Mesenchymal stem cell (in vitro differentiated cells and primary cell): ENCODE measurements at regions not wholly inside any gene's neighbourhood (a gene's known extent, or its start where the extent isn't known, plus 50 kb on each side); places are given as distances from the start of the nearest gene placed in this dataset.

Experiments used
- DNase-seq: peaks from one replicate; pipeline ENCODE4 v3.0.0-alpha.2; 2013
- H2AFZ ChIP-seq: one replicate; pipeline ENCODE4 v1.6.1; 2013; ENCODE audit warnings: low read depth, mild to moderate bottlenecking, control low read depth, inconsistent platforms, low read length, moderate library complexity
- H2AK5ac ChIP-seq: 2 replicates; pipeline ENCODE4 v1.6.1; 2013; ENCODE audit warnings: low read length, moderate library complexity, mild to moderate bottlenecking, inconsistent platforms; ENCODE audit not compliant: severe bottlenecking
- H2BK120ac ChIP-seq: one replicate; pipeline ENCODE4 v1.6.1; 2013; ENCODE audit warnings: low read depth, mild to moderate bottlenecking, inconsistent platforms, low read length, moderate library complexity
- H2BK12ac ChIP-seq, 2 experiments: one replicate each; pipeline ENCODE4 v1.6.1; 2013; ENCODE audit warnings: inconsistent platforms in 2 of 2, low read length in 2 of 2, mild to moderate bottlenecking in 2 of 2, moderate library complexity in 2 of 2, control low read depth in 1 of 2
- H2BK15ac ChIP-seq: one replicate; pipeline ENCODE4 v1.6.1; 2013; ENCODE audit warnings: mild to moderate bottlenecking, low read depth, inconsistent platforms; ENCODE audit not compliant: poor library complexity, severe bottlenecking
- H2BK5ac ChIP-seq: 2 replicates; pipeline ENCODE4 v1.6.1; 2013; ENCODE audit warnings: low read depth, mild to moderate bottlenecking, low read length, control low read depth, inconsistent platforms; ENCODE audit not compliant: poor library complexity, severe bottlenecking
- H3K14ac ChIP-seq, 2 experiments: one replicate each; pipeline ENCODE4 v1.6.1; 2013; ENCODE audit warnings: inconsistent platforms in 2 of 2, low read length in 2 of 2, control low read depth in 1 of 2, mild to moderate bottlenecking in 1 of 2, moderate library complexity in 1 of 2
- H3K18ac ChIP-seq, 2 experiments: one replicate each; pipeline ENCODE4 v1.6.1; 2013; ENCODE audit warnings: inconsistent platforms in 2 of 2, low read length in 2 of 2, control low read depth in 1 of 2, low read depth in 1 of 2, mild to moderate bottlenecking in 1 of 2
- H3K23ac ChIP-seq, 2 experiments: one replicate each; pipeline ENCODE4 v1.6.1; 2013; ENCODE audit warnings: inconsistent platforms in 2 of 2, low read length in 2 of 2, mild to moderate bottlenecking in 2 of 2, moderate library complexity in 2 of 2, control low read depth in 1 of 2
- H3K27ac ChIP-seq: 2 replicates; pipeline ENCODE4 v1.5.1; 2013; ENCODE audit warnings: mild to moderate bottlenecking, moderate library complexity, low read length, control low read depth, inconsistent platforms; ENCODE audit not compliant: poor library complexity, severe bottlenecking
- H3K27me3 ChIP-seq, 2 experiments: 2 replicates each; pipeline versions ENCODE4 v1.6.1 to v1.7.0; 2013; ENCODE audit warnings: low read length in 2 of 2, mild to moderate bottlenecking in 2 of 2, moderate library complexity in 2 of 2, control low read depth in 1 of 2, inconsistent platforms in 1 of 2; ENCODE audit not compliant: control insufficient read depth in 1 of 2, insufficient read depth in 1 of 2
- H3K36me3 ChIP-seq, 2 experiments: 2 replicates each; pipeline versions ENCODE4 v1.6.1 to v1.7.0; 2013; ENCODE audit warnings: low read length in 2 of 2, control low read depth in 1 of 2, inconsistent platforms in 1 of 2, low read depth in 1 of 2, mild to moderate bottlenecking in 1 of 2; ENCODE audit not compliant: insufficient read depth in 2 of 2, control insufficient read depth in 1 of 2
- H3K4ac ChIP-seq, 2 experiments: one replicate each; pipeline ENCODE4 v1.6.1; 2013; ENCODE audit warnings: inconsistent platforms in 2 of 2, low read length in 2 of 2, mild to moderate bottlenecking in 2 of 2, moderate library complexity in 2 of 2, control low read depth in 1 of 2, low read depth in 1 of 2
- H3K4me1 ChIP-seq: 2 replicates; pipeline ENCODE4 v1.6.1; 2013; ENCODE audit warnings: low read depth, low read length, control low read depth; ENCODE audit not compliant: control insufficient read depth, insufficient read depth
- H3K4me2 ChIP-seq: 2 replicates; pipeline ENCODE4 v1.6.1; 2013; ENCODE audit warnings: low read length, mild to moderate bottlenecking, inconsistent platforms; ENCODE audit not compliant: poor library complexity, severe bottlenecking
- H3K4me3 ChIP-seq, 2 experiments: 2 replicates each; pipeline versions ENCODE4 v1.5.1 to v1.7.0; 2013; ENCODE audit warnings: low read length in 2 of 2, mild to moderate bottlenecking in 2 of 2, control low read depth in 1 of 2, low read depth in 1 of 2; ENCODE audit not compliant: insufficient read depth in 1 of 2
- H3K79me1 ChIP-seq: replicated peaks from 2 replicates; pipeline ENCODE4 v1.6.1; 2013; ENCODE audit warnings: mild to moderate bottlenecking, control low read depth, low read length, inconsistent platforms; ENCODE audit not compliant: poor library complexity, severe bottlenecking
- H3K9ac ChIP-seq: 2 replicates; pipeline ENCODE4 v1.7.0; 2013; ENCODE audit warnings: mild to moderate bottlenecking, low read length, moderate library complexity
- H3K9me3 ChIP-seq: 2 replicates; pipeline ENCODE4 v1.7.0; 2013; ENCODE audit warnings: mild to moderate bottlenecking, low read length; ENCODE audit not compliant: control insufficient read depth
- H4K8ac ChIP-seq: one replicate; pipeline ENCODE4 v1.6.1; 2013; ENCODE audit warnings: inconsistent platforms, mild to moderate bottlenecking, low read length, moderate library complexity
- H4K91ac ChIP-seq: one replicate; pipeline ENCODE4 v1.6.1; 2013; ENCODE audit warnings: mild to moderate bottlenecking, low read length, inconsistent platforms
- WGBS: methylation state at CpG from one replicate; pipeline ENCODE4 v1.1.7; 2013; ENCODE audit warnings: mixed read lengths; 5-methylcytosine and 5-hydroxymethylcytosine counted together

DNA sequence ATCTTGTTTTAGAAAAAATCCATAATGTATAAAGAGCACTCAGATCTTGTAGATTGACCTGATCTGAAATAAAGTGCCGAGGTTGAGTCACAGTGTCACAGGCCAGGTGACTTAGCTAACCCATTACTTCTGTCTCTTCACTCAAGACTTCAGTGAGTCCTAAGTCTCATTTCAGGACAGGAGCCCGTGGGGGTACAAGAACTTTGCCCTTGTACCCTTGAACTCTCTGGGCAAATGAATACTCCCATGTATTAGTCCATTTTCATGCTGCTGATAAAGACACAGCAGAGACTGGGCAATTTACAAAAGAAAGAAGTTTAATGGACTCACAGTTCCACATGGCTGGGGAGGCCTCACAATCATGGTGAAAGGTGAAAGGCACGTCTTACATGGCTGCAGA is 160.2 kb downstream of the ZPLD1 start:
- no peaks in the 10 kb centered on the region for H3K9me3 ChIP-seq
- H4K8ac ChIP-seq: no peak overlapping the region
- WGBS: 54% methylated on average over 2 of the region's 3 CpGs
- no peak overlapping the region for H3K4ac ChIP-seq
- H2BK12ac ChIP-seq: no peak overlapping the region
- H3K4me1 ChIP-seq: no peaks in the 10 kb centered on the region
- H3K4me3 ChIP-seq: no peak overlapping the region
- H2BK5ac ChIP-seq: no peak overlapping the region
- no peak for DNase-seq
- H3K79me1 ChIP-seq: no peaks in the 10 kb centered on the region
- H4K91ac ChIP-seq: no peak overlapping the region
- H2AFZ ChIP-seq: no peak overlapping the region
- no peak overlapping the region for H3K4me2 ChIP-seq
- H3K14ac ChIP-seq: no peak overlapping the region
- H3K18ac ChIP-seq: no peak overlapping the region
- H2AK5ac ChIP-seq: no peak overlapping the region
- H2BK15ac ChIP-seq: no peak overlapping the region
- no peak overlapping the region for H3K9ac ChIP-seq
- H3K27ac ChIP-seq: no peak overlapping the region
- H2BK120ac ChIP-seq: no peak overlapping the region
- H3K23ac ChIP-seq: no peak overlapping the region
- H3K27me3 ChIP-seq: no peaks in the 10 kb centered on the region
- H3K36me3 ChIP-seq: no peaks in the 10 kb centered on the region

GRCh38 chr3:102599819-102600576 is 165.2 kb downstream of the ZPLD1 start:
- Histone ChIP-seq H2AK5ac (no peak overlapping the region), H2BK120ac (no peak overlapping the region), H3K14ac (no peak overlapping the region), H3K36me3 (no peaks in the 10 kb centered on the region), H3K9me3 (no peaks in the 10 kb centered on the region), H3K27me3 (no peaks in the 10 kb centered on the region), H3K9ac (no peak overlapping the region), H2BK12ac (no peak overlapping the region), H4K91ac (no peak overlapping the region), H3K79me1 (no peaks in the 10 kb centered on the region), H2AFZ (no peak overlapping the region), H3K4me3 (no peak overlapping the region), H3K23ac (no peak overlapping the region), H3K4me2 (no peak overlapping the region), H2BK5ac (no peak overlapping the region), H2BK15ac (no peak overlapping the region), H3K4me1 (no peaks in the 10 kb centered on the region), H4K8ac (no peak overlapping the region), H3K27ac (no peak overlapping the region), H3K18ac (no peak overlapping the region), H3K4ac (no peak overlapping the region)
- no peak for DNase-seq
- WGBS: 75% methylated on average over 7 of the region's 7 CpGs

DNA sequence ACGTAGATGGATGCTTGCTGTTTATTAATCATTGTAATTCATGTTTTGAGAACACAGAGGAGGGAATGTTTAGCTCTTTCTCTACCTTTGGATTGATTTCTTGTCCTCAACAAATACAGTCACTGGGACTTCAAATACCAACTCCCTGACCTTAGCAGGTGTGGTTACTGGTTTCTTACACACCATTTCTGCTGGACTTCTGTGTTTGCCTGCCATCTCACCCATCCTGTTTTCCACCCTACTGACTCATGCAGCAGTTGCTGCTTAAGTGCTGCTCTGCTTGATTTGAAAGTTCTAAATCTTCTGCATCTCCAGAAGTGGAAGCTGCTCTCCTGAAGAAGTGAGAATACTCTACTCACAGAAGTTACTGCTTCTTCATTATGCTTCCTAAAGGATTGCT is 170.3 kb downstream of the ZPLD1 start:
- Histone ChIP-seq H3K23ac (no peak overlapping the region), H4K91ac (no peak overlapping the region), H3K27me3 (no peaks in the 10 kb centered on the region), H2BK12ac (no peak overlapping the region), H3K18ac (no peak overlapping the region), H3K9me3 (no peaks in the 10 kb centered on the region), H3K9ac (no peak overlapping the region), H3K4me3 (no peak overlapping the region), H3K4ac (no peak overlapping the region), H3K14ac (no peak overlapping the region), H3K79me1 (no peaks in the 10 kb centered on the region), H2BK120ac (no peak overlapping the region), H2AFZ (no peak overlapping the region), H2BK15ac (no peak overlapping the region), H2BK5ac (no peak overlapping the region), H3K36me3 (no peaks in the 10 kb centered on the region), H3K4me1 (no peaks in the 10 kb centered on the region), H3K27ac (no peak overlapping the region), H2AK5ac (no peak overlapping the region), H3K4me2 (no peak overlapping the region), H4K8ac (no peak overlapping the region)
- WGBS: no CpG with 5 or more reads among the region's 1 CpG
- DNase-seq: no peak

GRCh38 chr3:102608875-102609274 is 174.1 kb downstream of the ZPLD1 start:
- no peak for DNase-seq
- 92% methylated on average over 1 of the region's 2 CpGs for WGBS
- H3K27me3 ChIP-seq: no peaks in the 10 kb centered on the region

More at GRCh38 chr3:102608875-102609274, 174.1 kb downstream of the ZPLD1 start:
- Histone ChIP-seq H2BK5ac (no peak overlapping the region), H2BK120ac (no peak overlapping the region), H4K8ac (no peak overlapping the region), H3K36me3 (no peaks in the 10 kb centered on the region), H3K18ac (no peak overlapping the region), H3K9me3 (no peaks in the 10 kb centered on the region), H3K79me1 (no peaks in the 10 kb centered on the region), H2BK12ac (no peak overlapping the region), H3K4ac (no peak overlapping the region), H3K23ac (no peak overlapping the region), H2AFZ (no peak overlapping the region), H3K4me1 (no peaks in the 10 kb centered on the region), H4K91ac (no peak overlapping the region), H3K9ac (no peak overlapping the region), H3K14ac (no peak overlapping the region), H2BK15ac (no peak overlapping the region), H3K27ac (no peak overlapping the region), H3K4me2 (no peak overlapping the region), H3K4me3 (no peak overlapping the region), H2AK5ac (no peak overlapping the region)
